ENCODE measurements at regions not wholly inside any gene's neighbourhood (a gene's known extent, or its start where the extent isn't known, plus 50 kb on each side); places are given as distances from the start of the nearest gene placed in this dataset.

- TF ChIP-seq YY1 (IDR thresholded peaks at IDR 0.05; ENCODE audit: extremely low read depth, insufficient replicate concordance, low read depth, low read length) = no peak
- no peak for TF ChIP-seq EGR1 (IDR thresholded peaks at IDR 0.05; ENCODE audit: low read depth)
- TF ChIP-seq POLR2AphosphoS5 (IDR thresholded peaks at IDR 0.05; ENCODE audit: low read depth, low read length) = no peak
These were observed 150.6 kb downstream of the FHIP1A start (continued) for GRCh38 chr4:151559595-151559994.

GRCh38 chr4:151561551-151562256, 152.7 kb downstream of the FHIP1A start:
- no peak for DNase-seq (ENCODE audit: low read depth, low spot score)
- Histone ChIP-seq H3K9me2 (ENCODE audit: insufficient read depth) (no peaks in the 10 kb centered on the region), H3K79me2 (ENCODE audit: insufficient read depth, low read length) (no peaks in the 10 kb centered on the region), H3K9me3 (ENCODE audit: control insufficient read depth in 1 of 2, insufficient read depth in 1 of 2, low read depth in 1 of 2, low read length in 2 of 2) (no peaks in the 10 kb centered on the region), H3K4me1 (ENCODE audit: control insufficient read depth in 1 of 2, insufficient read depth in 2 of 2, low read length in 2 of 2) (no peaks in the 10 kb centered on the region), H3K27me3 (ENCODE audit: insufficient read depth, low read length) (no peaks in the 10 kb centered on the region), H3K36me3 (ENCODE audit: control insufficient read depth in 1 of 2, insufficient read depth in 2 of 2, low read length in 2 of 2) (no peaks in the 10 kb centered on the region), H2AFZ (ENCODE audit: low read depth, low read length, poor library complexity, severe bottlenecking) (no peak overlapping the region), H3K4me3 (replicated peaks in 1 of 2; ENCODE audit: low read depth in 1 of 2, low read length in 2 of 2) (no peak overlapping the region), H3K4me2 (ENCODE audit: low read length) (no peak overlapping the region), H3K27ac (ENCODE audit: low read depth, low read length) (no peak overlapping the region), H3K9ac (ENCODE audit: low read length) (no peak overlapping the region), H4K20me1 (ENCODE audit: insufficient read depth) (no peaks in the 10 kb centered on the region)
- no peak for ATAC-seq
- no TSS peak for BruUV-seq (replicated peaks)
- ChIA-PET RAD21 (ENCODE audit: low non-redundant PET in 1 of 2, low total read pairs in 2 of 2, uncharacterized antibody in 2 of 2, unreplicated experiment in 2 of 2) (no interaction called here), CTCF (no interaction called here), POLR2A (no interaction called here)
- TF ChIP-seq SIN3A (IDR thresholded peaks at IDR 0.05; ENCODE audit: low read depth) (no peak), FOSL1 (IDR thresholded peaks at IDR 0.05; ENCODE audit: low read depth) (no peak), ELF1 (IDR thresholded peaks at IDR 0.05; ENCODE audit: borderline replicate concordance, low read depth) (no peak), EZH2 (IDR thresholded peaks at IDR 0.05) (no peak), YY1 (IDR thresholded peaks at IDR 0.05; ENCODE audit: extremely low read depth, insufficient replicate concordance, low read depth, low read length) (no peak)
- intact Hi-C loops (cut with micrococcal nuclease) = no loop called here

- Histone ChIP-seq H2AFZ (ENCODE audit: low read depth, low read length, poor library complexity, severe bottlenecking) (no peak overlapping the region), H4K20me1 (ENCODE audit: insufficient read depth) (no peaks in the 10 kb centered on the region), H3K9me3 (ENCODE audit: control insufficient read depth in 1 of 2, insufficient read depth in 1 of 2, low read depth in 1 of 2, low read length in 2 of 2) (no peaks in the 10 kb centered on the region), H3K9me2 (ENCODE audit: insufficient read depth) (no peaks in the 10 kb centered on the region), H3K27ac (ENCODE audit: low read depth, low read length) (no peak overlapping the region), H3K4me1 (ENCODE audit: control insufficient read depth in 1 of 2, insufficient read depth in 2 of 2, low read length in 2 of 2) (no peaks in the 10 kb centered on the region), H3K79me2 (ENCODE audit: insufficient read depth, low read length) (no peaks in the 10 kb centered on the region), H3K4me2 (ENCODE audit: low read length) (no peak overlapping the region), H3K36me3 (ENCODE audit: control insufficient read depth in 1 of 2, insufficient read depth in 2 of 2, low read length in 2 of 2) (no peaks in the 10 kb centered on the region), H3K9ac (ENCODE audit: low read length) (no peak overlapping the region), H3K4me3 (replicated peaks in 1 of 2; ENCODE audit: low read depth in 1 of 2, low read length in 2 of 2) (no peak overlapping the region), H3K27me3 (ENCODE audit: insufficient read depth, low read length) (no peaks in the 10 kb centered on the region)
- DNase-seq (ENCODE audit: low read depth, low spot score) (no peak), ATAC-seq (no peak)
- ChIA-PET CTCF (no interaction called here), RAD21 (ENCODE audit: low non-redundant PET in 1 of 2, low total read pairs in 2 of 2, uncharacterized antibody in 2 of 2, unreplicated experiment in 2 of 2) (no interaction called here), POLR2A (interaction anchor here (1.4 kb wide), 1 partner anchor 10 kb away, joined by 4 read pairs; no protein-coding TSS in a partner anchor)
- TF ChIP-seq SRF (IDR thresholded peaks at IDR 0.05; ENCODE audit: low read depth) (no peak), SIN3A (IDR thresholded peaks at IDR 0.05; ENCODE audit: low read depth) (no peak), YY1 (IDR thresholded peaks at IDR 0.05; ENCODE audit: extremely low read depth, insufficient replicate concordance, low read depth, low read length) (no peak), ELF1 (IDR thresholded peaks at IDR 0.05; ENCODE audit: borderline replicate concordance, low read depth) (no peak), CBX3 (IDR thresholded peaks at IDR 0.05; ENCODE audit: low read depth) (no peak), EZH2 (IDR thresholded peaks at IDR 0.05) (no peak), TCF7L2 (IDR thresholded peaks at IDR 0.05; ENCODE audit: borderline replicate concordance, extremely low read depth, insufficient read depth, insufficient read length) (no peak), EZH2phosphoT487 (IDR thresholded peaks at IDR 0.05; ENCODE audit: borderline replicate concordance) (no peak), REST (IDR thresholded peaks at IDR 0.05; ENCODE audit: low read depth) (no peak)
- intact Hi-C loops (cut with micrococcal nuclease) = no loop called here
- no TSS peak for BruUV-seq (replicated peaks)
These were observed 154.2 kb downstream of the FHIP1A start for GRCh38 chr4:151563194-151563593.
